GM18909 (cell line): ENCODE measurements at regions not wholly inside any gene's neighbourhood (a gene's known extent, or its start where the extent isn't known, plus 50 kb on each side); places are given as distances from the start of the nearest gene placed in this dataset.

Experiments used
- ATAC-seq: cut with Tn5 transposase; IDR thresholded peaks from one replicate; pipeline ENCODE4 v1.9.1; 2021; ENCODE audit warnings: mild to moderate bottlenecking; ENCODE audit not compliant: unreplicated experiment, poor library complexity

- ATAC-seq = no peak
Observed at GRCh38 chr13:104099750-104100149, 1033.5 kb upstream of the SLC10A2 start.

GRCh38 chr13:104098421-104098820 is 1032.2 kb upstream of the SLC10A2 start:
- no peak for ATAC-seq

GRCh38 chr13:104086759-104087158 is 1020.5 kb upstream of the SLC10A2 start:
- ATAC-seq = no peak

GRCh38 chr13:104086210-104086609 is 1020.0 kb upstream of the SLC10A2 start:
- ATAC-seq = no peak

GRCh38 chr13:104085611-104086010 is 1019.4 kb upstream of the SLC10A2 start:
- ATAC-seq = no peak

GRCh38 chr13:104074326-104074725 is 1008.1 kb upstream of the SLC10A2 start:
- no peak for ATAC-seq

- no peak for ATAC-seq
Observed at GRCh38 chr13:104071806-104072205, 1005.6 kb upstream of the SLC10A2 start.

- no peak for ATAC-seq
Observed at GRCh38 chr13:104065328-104065727, 999.1 kb upstream of the SLC10A2 start.

GRCh38 chr13:104057861-104058260 is 991.6 kb upstream of the SLC10A2 start:
- ATAC-seq = no peak

- ATAC-seq = no peak
Observed at GRCh38 chr13:104045907-104046306, 979.7 kb upstream of the SLC10A2 start.

GRCh38 chr13:104043184-104043583 is 977.0 kb upstream of the SLC10A2 start:
- ATAC-seq = no peak

GRCh38 chr13:104034891-104035290 is 968.7 kb upstream of the SLC10A2 start:
- no peak for ATAC-seq

- no peak for ATAC-seq
Observed at GRCh38 chr13:104025303-104025702, 959.1 kb upstream of the SLC10A2 start.

- no peak for ATAC-seq
Observed at GRCh38 chr13:104024416-104025170, 958.4 kb upstream of the SLC10A2 start.

GRCh38 chr13:104021806-104022397 is 955.7 kb upstream of the SLC10A2 start:
- ATAC-seq = no peak

GRCh38 chr13:104017317-104017716 is 951.1 kb upstream of the SLC10A2 start:
- ATAC-seq = no peak

GRCh38 chr13:104015646-104016396 is 949.6 kb upstream of the SLC10A2 start:
- ATAC-seq = no peak

- no peak for ATAC-seq
Observed at GRCh38 chr13:104014803-104015645, 948.8 kb upstream of the SLC10A2 start.

GRCh38 chr13:104011505-104012241 is 945.5 kb upstream of the SLC10A2 start:
- no peak for ATAC-seq
